ENCODE measurements at regions not wholly inside any gene's neighbourhood (a gene's known extent, or its start where the extent isn't known, plus 50 kb on each side); places are given as distances from the start of the nearest gene placed in this dataset.

DNA sequence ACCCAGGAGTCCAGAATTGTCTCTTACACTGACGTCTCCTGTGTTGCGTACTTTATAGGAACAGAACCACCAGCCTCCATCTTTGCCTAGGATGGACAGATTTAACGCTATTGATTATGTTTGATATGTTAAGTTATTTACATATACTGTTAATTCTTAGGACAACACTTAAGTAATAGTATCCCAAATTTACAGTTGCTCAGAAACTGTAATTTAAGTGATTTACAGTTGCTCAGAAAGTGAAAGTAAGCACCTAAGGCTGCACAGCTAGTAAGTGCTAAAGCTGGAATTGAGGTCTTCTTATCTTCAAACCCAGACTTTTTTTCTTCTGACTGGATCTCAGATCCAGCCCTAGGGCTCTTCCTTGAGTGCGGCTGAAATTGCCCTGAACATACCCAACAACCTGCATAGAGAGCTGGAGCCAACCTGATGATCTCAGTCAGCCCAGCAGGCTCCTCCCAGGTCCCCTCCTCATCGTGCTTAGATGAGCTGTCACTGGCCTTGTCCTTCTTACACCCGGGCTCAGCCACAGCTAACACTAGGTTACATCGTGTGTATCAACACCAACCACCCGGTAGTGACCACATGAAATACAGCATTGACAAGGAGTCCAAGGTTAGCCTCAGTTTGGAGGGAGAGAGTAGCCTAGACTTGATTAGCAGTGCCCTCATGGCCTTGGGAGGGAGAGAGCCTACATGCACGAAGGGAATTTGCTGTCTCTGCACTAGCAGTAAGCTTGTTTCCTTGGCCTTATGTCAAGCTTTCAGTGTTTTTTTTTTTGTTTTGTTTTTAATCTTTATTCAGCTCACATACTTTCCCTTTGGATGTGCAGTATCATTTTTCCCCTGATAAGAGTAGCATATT is 111.1 kb upstream of the ARHGAP5 start:
- no peak for DNase-seq (ENCODE audit: low read depth, low spot score)

DNA sequence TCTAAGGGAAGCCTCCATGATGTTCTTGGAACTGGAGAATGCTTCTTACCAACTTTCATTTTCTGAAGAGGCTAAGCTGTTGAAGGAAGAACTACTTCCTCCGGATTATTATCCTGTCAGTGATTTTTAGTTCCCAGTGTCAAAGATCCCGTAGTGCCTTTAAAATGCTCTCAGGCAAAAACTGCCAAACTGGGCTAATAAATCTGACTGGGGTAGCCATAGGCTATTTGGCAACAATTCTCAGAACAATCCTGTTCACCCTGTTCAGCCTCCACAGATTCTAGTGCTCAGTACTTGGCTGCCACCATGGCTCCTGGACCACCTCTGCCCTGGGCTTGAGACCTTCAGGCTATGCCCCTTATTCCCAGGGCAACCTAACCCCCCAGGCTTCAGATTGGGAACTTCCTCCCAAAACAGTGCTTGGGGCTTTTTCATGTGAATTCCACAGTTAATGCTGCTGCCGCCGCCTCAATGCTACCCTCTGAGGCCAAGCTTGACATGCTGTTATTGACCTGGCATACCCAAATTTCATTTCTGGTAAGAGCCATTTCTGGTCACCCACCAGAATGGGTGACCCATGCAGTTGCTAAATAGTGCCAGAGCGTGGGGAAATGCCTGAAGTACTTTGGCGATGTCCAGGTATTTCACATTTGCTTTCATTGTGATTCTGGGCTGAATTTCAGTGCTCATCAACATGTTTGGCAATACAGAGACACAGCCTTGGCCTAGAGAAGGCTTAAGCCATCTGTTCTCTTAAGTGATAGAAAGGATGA is 110.0 kb upstream of the ARHGAP5 start:
- no peak for DNase-seq (ENCODE audit: low read depth, low spot score)

DNA sequence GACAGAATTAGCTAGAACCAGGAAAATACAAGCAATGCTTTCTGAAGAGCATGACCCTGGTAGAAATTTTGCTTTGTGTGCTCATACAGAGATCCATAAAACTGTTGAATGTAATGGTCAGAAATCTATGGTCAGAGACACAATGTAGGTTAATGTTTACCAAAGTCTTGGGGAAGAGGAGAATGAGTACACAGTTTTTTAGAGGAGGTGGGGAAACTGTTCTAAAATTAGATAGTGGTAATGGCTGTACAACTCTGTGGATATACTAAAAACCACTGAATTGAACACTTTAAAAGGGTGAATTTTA is 109.5 kb upstream of the ARHGAP5 start:
- no peak for DNase-seq (ENCODE audit: low read depth, low spot score)

DNA sequence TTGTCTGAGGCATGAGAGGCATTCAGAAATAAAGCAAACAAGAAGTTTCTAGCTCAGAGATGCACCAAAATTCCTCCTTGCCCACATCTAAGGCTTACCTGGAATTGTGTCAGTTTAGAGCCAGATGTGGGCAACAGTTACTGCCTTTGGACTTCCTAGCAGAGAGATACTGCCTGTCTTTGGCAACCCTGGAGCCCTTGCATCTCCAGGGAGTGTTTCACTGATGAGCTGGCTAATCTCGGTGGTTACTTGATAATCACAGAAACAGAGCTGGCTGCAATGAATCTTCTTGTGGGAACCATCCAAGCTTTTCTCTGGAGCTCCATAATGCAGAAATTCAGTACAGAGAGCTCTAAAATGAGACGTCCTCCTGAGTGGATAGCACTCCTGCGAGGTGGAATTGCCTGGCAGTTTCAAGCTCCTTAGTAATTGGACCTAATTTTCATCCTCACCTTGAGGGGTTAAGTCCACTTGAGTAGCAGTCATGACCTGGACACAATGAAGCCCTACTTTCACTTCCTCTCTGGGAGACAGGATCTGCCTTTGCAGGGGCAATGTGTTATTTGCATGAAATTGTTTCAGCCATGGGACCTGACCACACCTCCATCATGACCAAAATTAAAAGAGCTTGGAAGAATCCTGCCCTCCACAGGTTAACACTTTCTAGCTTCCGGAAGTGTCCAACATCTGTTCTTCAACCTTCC is 108.8 kb upstream of the ARHGAP5 start:
- DNase-seq (ENCODE audit: low read depth, low spot score): no peak

DNA sequence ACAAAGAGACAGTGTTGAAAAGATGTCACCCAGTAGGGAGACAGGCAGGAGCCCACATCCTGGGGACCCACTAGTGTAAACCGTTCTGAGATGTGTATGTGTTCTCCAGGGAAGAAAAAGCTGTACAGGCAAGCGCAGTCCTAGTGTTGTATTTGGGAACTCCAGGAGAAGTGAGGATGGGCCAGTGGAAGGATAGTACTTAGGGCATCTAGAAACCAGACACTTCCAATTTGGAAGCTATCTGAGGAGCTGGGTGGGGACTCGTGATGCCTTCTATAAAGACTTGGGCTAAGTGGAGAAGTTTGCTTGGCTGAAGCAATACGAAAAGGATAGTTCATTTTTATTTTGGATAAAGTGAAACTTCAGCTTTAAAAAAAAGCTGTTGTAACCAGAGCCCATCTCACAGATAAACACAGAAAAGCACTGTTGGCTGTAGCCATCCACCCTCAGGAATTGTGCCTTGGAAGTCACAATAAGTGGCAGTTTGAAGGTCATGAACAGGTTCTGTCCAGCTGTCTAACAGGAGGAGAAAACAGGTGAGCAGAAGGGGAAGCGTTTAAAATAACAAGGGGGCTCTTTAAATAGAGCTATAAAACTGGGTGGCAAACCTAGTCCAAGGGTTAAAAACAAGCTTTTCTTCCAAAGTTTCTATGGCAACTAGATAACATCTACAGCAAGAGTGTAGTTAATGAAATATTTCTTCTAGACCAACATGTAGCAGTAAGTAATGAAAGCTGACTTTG is 108.0 kb upstream of the ARHGAP5 start:
- no peak for DNase-seq (ENCODE audit: low read depth, low spot score)

DNA sequence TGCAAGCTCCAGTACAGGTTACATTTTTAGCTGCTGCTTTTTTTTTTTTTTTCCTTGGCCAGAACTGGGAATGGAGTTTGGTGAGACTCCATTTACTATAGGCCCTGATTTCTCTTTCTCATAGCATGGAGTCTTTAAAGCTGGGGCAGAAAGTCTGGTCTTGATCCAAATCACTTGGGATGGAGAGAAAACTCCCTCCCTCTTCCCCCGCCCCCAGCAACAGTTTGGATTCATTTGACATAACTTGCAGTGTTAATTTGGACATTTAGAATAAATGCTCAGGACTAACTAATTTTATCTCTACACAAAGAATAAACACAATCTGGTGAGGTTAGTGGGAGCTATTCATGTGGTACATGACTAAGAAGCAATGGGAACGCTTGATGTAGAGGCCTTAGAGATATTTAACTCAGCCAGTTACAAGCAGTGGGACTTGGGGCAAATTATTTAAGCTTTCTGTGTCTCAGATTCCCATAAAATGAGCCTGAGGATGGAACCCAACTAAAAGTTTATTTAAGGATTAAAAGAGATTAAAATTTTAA is 107.3 kb upstream of the ARHGAP5 start:
- no peak for DNase-seq (ENCODE audit: low read depth, low spot score)

DNA sequence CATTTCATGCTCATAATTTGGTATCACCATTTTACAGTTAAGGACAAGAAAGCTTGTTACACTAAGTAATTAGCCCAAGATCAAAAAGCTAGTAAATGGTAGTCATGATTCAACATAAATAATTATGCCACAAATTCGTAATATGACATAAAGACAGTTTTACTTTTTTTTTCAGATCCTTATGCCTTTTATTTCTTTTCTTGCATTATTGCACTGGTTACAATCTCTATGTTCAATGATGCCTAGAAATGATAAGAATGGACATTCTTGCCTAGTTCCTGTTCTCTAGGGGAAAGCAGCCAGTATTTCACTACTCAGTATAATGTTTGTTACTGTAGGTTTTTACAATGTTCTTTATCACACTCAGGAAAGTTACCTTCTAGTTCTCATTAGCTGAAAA is 106.4 kb upstream of the ARHGAP5 start:
- DNase-seq (ENCODE audit: low read depth, low spot score): no peak

DNA sequence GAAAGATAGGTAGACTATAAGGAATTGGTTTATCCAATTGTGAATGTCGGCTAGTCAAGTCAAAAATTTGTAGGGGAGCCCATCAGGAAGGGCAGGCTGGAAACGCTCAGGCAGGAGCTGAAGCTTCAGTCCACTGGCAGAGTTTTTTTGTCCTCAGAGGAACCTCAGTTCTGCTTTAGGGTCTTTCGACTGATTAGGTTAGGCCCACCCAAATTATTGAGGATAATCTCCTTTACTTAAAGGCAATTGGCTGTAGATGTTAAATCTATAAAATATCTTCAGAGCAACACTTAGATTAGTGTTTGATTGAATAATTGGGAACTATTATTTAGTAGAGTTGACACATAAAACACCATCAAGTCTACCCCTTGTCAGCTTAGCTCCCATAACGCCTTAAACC is 105.5 kb upstream of the ARHGAP5 start:
- no peak for DNase-seq (ENCODE audit: low read depth, low spot score)

DNA sequence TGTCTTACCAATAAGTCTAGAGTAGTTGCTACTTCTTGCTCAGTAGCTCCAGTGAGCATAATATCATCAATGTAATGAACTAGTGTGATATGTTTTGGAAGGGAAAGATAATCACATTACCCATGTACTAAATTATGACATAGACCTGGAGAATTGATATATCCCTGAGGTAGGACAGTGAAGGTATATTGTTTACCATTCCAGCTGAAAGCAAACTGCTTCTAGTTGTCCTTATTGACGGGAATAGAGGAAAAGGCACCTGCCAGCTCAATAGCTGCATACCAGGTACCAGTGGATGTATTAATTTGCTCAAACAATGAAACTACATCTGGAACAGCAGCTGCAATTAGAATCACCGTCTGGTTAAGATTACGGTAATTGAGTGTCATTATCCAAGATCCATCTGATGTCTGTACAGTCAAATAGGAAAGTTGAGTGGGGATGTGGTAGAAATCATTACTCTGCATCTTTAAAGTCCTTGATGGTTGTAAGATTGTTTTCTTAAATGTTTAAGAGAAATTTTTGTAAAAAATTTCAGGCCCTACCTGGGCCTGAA is 100.0 kb upstream of the ARHGAP5 start:
- no peak for DNase-seq (ENCODE audit: low read depth, low spot score)

DNA sequence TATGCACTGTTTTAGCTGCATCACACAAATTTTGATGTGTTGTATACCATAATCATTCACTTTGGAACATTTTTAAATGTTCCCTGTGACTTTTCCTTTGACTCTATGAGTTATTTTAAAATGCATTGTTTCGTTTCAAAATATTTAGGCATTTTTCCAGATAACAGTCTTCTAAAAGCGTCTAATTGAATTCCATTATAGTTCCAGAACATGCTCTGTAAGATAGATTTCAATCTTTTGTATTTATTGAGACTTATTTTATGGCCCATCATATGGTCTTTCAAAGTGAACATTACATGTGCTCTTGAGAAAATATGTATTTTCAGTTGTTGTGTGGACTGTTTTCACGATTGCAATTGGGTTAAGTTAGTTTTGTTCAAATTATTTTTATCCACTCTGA is 98.7 kb upstream of the ARHGAP5 start:
- no peak for DNase-seq (ENCODE audit: low read depth, low spot score)

DNA sequence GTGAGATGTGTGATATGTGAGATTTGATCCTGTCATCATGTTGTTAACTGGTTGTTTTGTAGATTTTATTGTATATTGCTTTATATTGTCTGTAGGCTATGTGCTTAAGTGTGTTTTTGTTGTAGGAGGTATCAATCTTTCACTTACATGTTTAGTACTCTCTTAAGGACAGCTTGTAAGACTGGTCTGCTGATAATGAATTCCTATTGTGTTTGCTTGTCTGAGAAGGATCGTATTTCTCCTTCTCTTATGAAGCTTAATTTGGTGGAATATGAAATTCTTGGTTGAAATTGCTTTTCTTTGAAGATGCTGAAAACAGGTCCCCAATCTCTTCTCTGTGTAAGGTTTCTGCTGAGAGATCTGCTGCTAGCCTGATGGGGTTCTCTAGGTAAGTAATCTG is 94.5 kb upstream of the ARHGAP5 start:
- no peak for DNase-seq (ENCODE audit: low read depth, low spot score)

DNA sequence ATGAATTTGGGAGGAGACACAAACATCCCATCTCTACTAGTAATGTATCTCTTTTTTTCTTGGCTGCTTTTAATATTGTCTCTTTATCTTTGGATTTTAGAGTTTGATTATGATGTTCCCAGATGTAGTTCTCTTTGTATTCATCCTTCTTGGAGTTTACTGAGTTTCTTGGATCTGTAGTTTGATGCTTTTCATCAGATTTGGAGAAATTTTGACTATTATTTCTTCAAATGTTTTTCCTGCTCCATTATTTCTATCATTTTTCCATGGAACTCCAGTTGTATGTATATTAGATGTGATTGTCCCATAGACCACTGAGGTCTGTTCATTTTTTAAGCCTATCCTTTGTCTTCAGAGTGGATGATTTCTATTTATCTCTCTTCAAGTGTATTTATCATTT is 90.7 kb upstream of the ARHGAP5 start:
- no peak for DNase-seq (ENCODE audit: low read depth, low spot score)

DNA sequence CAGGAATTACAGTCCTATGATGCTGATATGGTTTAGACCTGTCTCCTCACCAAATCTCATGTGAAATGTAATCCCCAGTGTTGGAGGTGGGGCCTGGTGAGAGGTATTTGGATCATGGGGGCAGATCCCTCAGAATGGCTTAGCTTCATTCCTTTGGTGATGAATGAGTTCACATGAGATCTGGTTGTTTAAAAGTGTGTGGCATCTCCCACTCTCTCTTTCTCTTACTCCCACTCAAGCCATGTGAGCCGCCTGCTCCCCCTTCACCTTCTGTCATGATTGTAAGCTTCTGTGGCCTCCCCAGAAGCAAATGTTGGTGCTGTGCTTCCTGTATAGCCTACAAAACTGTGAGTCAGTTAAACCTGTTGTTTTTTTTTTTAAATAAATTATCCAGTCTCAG is 89.4 kb upstream of the ARHGAP5 start:
- DNase-seq (ENCODE audit: low read depth, low spot score): no peak

DNA sequence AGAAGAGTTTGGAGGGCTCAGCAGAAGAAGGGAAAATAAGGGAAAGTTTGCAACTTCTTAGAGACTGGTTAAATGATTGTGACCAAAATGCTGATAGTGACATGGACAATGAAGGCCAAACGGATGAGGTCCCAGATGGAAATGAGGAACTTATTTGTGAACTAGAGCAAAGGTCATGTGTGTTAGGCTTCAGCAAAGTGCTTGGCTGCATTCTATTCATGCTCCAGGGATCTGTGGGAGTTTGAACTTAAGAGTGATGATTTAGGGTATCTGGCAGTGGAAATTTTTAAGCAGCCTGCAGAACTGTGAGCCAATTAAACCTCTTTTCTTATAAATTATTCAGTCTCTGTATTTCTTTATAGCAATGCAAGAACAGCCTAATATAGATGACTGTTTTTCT is 88.9 kb upstream of the ARHGAP5 start:
- DNase-seq (ENCODE audit: low read depth, low spot score): no peak

DNA sequence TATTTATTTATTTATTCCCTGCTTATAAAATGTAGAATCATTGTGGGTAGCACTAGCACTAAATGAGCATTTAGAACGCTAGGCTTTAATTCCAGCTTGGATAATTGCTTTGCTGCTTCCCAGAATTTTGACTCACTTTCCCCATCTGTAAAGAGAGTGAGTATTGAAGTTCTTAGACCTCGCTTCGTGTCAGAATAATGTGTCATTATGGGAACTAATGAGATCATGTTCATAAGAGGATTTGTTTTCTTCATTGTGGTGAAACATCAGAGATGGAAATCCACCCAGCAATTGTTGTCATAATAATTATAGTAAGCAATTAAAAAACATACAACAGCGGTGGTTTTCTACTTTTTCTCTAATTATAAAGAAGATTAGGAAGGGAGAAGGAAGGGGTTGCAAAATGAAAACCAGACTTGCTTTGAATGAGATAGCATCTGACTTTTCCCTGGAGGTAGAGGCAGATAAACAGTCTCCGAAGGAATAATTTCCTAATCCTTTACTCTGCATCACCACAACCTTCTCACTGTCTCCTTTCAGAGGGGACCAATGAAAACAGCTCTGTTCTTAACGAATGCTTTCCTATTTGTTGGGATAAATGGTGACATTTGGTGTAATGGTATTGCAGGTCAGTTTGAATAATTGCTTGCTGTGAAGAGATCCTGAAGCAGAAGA is 86.8 kb upstream of the ARHGAP5 start:
- DNase-seq (ENCODE audit: low read depth, low spot score): no peak

DNA sequence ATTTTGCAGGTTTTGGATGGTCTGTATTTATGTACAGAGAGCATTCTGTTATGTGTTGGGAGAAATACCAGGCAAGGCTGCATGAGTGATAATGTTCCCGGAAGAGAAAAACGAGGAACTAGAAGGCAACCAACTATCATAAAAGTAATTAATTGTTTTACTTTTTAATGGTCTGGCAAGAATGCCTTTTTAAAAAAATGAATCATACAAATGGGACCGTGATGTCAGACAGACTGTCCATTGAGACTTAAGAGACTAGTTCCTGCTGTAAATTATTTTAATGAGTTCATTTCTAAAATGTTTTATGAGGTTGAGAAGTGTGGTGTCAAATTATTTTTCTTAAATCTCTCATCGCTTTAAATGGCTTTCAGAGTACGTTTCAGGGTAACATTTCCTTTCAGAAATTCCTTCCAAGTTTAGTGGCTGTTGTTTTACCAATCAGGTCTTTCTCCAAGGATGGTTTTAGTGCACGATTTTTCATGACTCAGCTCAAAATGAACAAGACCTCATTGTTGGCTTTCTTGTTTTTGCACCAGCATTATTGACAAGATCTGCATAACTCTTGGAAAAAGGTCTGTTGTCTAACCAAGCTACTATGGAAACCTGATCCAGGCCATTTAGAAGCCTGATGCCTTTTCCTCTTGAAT is 86.1 kb upstream of the ARHGAP5 start:
- DNase-seq (ENCODE audit: low read depth, low spot score): no peak

DNA sequence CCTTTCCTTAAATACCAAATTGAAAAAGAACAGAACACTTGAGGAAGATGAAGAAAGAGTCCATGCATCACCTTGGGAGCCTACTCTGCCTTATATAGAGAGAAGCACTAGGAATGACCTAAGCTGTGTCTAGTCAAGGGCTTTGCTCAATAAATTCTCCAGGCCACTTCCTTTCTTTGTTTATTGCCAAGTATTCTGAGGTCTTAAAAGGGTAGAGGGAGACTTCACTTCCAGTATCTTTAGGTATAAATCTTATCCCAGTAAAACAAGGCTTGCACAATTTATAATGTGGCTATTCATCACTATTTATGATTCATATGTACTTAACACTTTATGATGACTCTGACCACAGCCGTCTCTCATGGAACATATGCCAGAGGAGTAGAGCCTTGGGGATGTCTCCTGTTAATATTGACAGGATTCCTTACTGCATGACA is 85.1 kb upstream of the ARHGAP5 start:
- no peak for DNase-seq (ENCODE audit: low read depth, low spot score)

DNA sequence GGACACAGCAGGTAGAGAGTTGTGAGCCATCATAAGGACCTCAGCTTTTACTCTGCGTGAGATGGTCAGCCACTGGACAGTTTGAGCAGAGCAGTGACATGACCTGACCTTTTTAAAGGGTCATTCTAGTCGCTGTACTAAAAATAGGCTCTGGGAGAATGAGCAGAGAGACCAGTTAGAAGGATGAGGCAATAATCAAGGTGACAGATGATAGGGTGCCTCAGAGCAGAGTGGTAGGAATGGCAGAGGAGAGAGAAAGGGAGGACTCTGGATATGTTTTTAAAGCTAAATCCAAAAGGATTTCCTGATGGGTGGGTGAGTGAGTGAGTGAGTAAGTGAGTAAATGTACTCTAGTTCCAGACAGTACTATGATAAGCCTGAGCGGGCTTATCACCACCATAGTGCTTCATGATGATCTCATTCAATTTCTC is 83.6 kb upstream of the ARHGAP5 start:
- no peak for DNase-seq (ENCODE audit: low read depth, low spot score)

DNA sequence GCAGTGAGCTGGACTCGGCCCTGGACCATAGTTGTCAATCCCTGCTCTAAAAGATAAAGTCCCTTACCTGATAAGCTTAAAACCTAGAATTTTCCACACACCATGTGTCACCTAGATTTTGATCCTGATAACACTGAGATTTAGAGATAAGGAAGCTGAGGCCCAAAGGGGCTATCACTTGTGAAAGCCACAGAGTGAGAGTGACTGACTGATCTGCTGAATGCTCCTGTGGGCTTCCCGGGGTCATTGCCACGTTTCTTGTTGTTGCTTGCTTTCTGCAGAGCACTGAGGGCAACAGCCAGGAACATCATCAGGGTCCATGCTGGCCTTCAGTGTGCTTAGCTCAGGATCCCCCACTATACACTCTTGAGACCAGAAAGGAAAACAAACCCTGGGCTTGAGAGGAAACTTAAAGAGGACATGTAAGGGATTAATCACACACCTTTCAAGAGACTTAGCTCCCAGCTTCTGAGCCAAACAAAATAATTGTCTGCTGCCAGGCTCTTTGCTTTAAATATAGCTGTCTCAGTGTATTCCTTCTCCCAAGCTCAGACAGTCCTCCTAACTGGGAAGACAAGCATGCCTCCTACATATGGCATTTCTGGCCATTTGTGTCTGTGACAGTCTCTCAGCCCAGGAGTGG is 82.6 kb upstream of the ARHGAP5 start:
- no peak for DNase-seq (ENCODE audit: low read depth, low spot score)

DNA sequence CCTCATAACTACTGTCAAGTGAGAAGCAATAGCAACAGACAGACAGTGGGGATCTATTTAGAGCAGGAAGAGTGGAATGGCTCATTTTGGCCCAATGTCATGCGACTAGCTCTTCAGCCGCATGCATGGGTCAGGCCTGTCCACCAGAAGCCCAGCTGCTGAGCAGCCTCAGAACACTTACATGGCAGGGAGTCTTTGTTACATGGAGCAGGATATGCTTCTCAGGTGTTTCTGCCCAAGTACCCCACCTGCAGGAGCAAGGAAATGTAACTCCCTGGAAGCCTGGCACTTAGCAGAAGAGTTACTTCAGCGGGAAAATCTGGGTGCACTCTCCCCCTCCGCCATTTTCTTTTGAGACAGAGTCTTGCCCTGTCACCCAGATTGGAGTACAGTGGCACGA is 73.5 kb upstream of the ARHGAP5 start:
- no peak for DNase-seq (ENCODE audit: low read depth, low spot score)
